Gastroesophageal sphincter (tissue), 3 donors: ENCODE measurements at regions not wholly inside any gene's neighbourhood (a gene's known extent, or its start where the extent isn't known, plus 50 kb on each side); places are given as distances from the start of the nearest gene placed in this dataset.

Experiments used
- EP300 ChIP-seq: sonication (generic); formaldehyde crosslinking; IDR thresholded peaks from one replicate; pipeline ENCODE4 v1.6.1; 2017; ENCODE audit warnings: antibody characterized with exemption, mild to moderate bottlenecking
- POLR2A ChIP-seq, 2 donors: fragments of 450-650 bp; IDR thresholded peaks; one replicate each; pipeline ENCODE4 v1.6.1; 2017; ENCODE audit warnings: antibody characterized with exemption in 2 of 2, mild to moderate bottlenecking in 2 of 2, moderate library complexity in 1 of 2
- POLR2AphosphoS5 ChIP-seq: sonication (generic); formaldehyde crosslinking; IDR thresholded peaks from one replicate; pipeline ENCODE4 v1.6.1; 2017; ENCODE audit warnings: antibody characterized with exemption
- TF ChIP-seq, protein P1 (sequence below), 4 experiments: fragments of 200-600 bp in 2 of 4; fragments of 450-650 bp in 2 of 4; sonication (generic) in 1 of 4; IDR thresholded peaks; one replicate each; pipeline ENCODE4 v1.5.1; 2017 to 2019; ENCODE audit warnings: antibody characterized with exemption in 4 of 4, mild to moderate bottlenecking in 2 of 4, moderate library complexity in 2 of 4

DNA sequence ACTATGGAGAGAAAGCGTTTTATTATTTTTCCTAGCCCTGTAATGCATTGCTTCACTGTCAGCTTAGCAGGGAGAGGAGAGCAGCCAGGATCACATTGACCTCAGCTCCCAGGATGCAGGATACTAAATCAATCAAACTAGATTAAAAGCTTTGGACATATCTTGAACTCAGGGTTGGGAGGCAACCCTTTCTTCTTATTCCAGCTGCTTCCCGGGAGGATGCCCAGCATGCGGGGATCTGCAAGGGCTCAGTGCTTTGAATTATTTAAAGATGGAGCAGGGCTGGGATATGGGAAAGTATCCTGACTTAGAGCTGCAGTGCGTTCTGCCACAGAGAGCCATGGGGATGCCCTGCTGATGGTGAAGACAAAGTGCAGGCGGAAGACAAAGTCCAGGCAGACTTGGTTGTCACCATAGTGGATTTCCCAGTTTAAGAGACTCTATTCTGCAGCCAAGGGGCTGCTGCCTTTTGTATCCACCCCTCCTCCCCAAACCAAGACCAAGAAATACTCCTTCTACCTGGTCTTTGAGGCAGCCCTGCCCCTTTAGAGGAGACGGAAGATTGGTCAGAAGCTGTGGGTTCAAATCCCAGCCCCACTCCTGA lies 1035.0 kb downstream of the TBC1D22A start:
- TF ChIP-seq, protein P1, sequence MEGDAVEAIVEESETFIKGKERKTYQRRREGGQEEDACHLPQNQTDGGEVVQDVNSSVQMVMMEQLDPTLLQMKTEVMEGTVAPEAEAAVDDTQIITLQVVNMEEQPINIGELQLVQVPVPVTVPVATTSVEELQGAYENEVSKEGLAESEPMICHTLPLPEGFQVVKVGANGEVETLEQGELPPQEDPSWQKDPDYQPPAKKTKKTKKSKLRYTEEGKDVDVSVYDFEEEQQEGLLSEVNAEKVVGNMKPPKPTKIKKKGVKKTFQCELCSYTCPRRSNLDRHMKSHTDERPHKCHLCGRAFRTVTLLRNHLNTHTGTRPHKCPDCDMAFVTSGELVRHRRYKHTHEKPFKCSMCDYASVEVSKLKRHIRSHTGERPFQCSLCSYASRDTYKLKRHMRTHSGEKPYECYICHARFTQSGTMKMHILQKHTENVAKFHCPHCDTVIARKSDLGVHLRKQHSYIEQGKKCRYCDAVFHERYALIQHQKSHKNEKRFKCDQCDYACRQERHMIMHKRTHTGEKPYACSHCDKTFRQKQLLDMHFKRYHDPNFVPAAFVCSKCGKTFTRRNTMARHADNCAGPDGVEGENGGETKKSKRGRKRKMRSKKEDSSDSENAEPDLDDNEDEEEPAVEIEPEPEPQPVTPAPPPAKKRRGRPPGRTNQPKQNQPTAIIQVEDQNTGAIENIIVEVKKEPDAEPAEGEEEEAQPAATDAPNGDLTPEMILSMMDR (IDR thresholded peaks at IDR 0.05): no peak
- TF ChIP-seq POLR2A (IDR thresholded peaks at IDR 0.05): no peak
- TF ChIP-seq EP300: no peak
- TF ChIP-seq POLR2AphosphoS5: no peak
